SK-N-SH (cell line): ENCODE measurements at regions not wholly inside any gene's neighbourhood (a gene's known extent, or its start where the extent isn't known, plus 50 kb on each side); places are given as distances from the start of the nearest gene placed in this dataset.

ENCODE experiments used
- CTCF ChIA-PET: fragments of 300-600, 350-600 bp; formaldehyde crosslinking; extraction: SDS; loops from one replicate; lab custom pipeline; 2021; lab: Yijun Ruan, JAX
- POLR2A ChIA-PET: fragments of 350-600 bp; sonication (Branson Sonifier 250); formaldehyde crosslinking; extraction: SDS; loops from one replicate; lab custom pipeline; 2020; ENCODE audit warnings: antibody characterized with exemption, inconsistent platforms; lab: Yijun Ruan, JAX
- DNase-seq: peaks from one replicate; pipeline ENCODE4 v3.0.0; 2012
- H2AFZ ChIP-seq: fragments of 200-600 bp; sonication (generic); 2 replicates; pipeline ENCODE4 v1.8.1; 2016; ENCODE audit warnings: antibody characterized with exemption, mild to moderate bottlenecking, low read depth
- H3F3A ChIP-seq: fragments of 200-600 bp; sonication (generic); replicated peaks from 2 replicates; pipeline ENCODE3; 2016; ENCODE audit warnings: antibody characterized with exemption, mild to moderate bottlenecking; ENCODE audit not compliant: insufficient read depth
- H3K27ac ChIP-seq, 2 experiments: fragments of 200-500 bp in 1 of 2; fragments of 200-600 bp in 1 of 2; sonication (Bioruptor generic) in 1 of 2; sonication (generic), shearing (Covaris generic) in 1 of 2; 2 replicates each; pipeline versions ENCODE4 v1.5.1 to v1.6.1; 2014 to 2016; ENCODE audit warnings: low read depth in 2 of 2, inconsistent platforms in 1 of 2, low read length in 1 of 2, mild to moderate bottlenecking in 1 of 2, mixed read lengths in 1 of 2
- H3K27me3 ChIP-seq: fragments of 200-600 bp; sonication (generic), shearing (Covaris generic); 2 replicates; pipeline ENCODE4 v1.6.1; 2016; ENCODE audit warnings: mixed run types; ENCODE audit not compliant: insufficient read depth
- H3K36me3 ChIP-seq, 2 experiments: fragments of 200-500 bp in 1 of 2; fragments of 200-600 bp in 1 of 2; sonication (Bioruptor generic) in 1 of 2; sonication (generic) in 1 of 2; replicated peaks in 1 of 2; 2 replicates each; pipeline versions ENCODE3 to v1.5.1; 2014 to 2016; ENCODE audit warnings: low read length in 1 of 2, mild to moderate bottlenecking in 1 of 2; ENCODE audit not compliant: insufficient read depth in 2 of 2, control insufficient read depth in 1 of 2
- H3K4me1 ChIP-seq, 2 experiments: fragments of 200-500 bp in 1 of 2; fragments of 200-600 bp in 1 of 2; sonication (Bioruptor generic) in 1 of 2; sonication (generic), shearing (Covaris generic) in 1 of 2; 2 replicates each; pipeline versions ENCODE4 v1.5.1 to v1.6.1; 2014 to 2016; ENCODE audit warnings: low read depth in 1 of 2, low read length in 1 of 2, mixed run types in 1 of 2; ENCODE audit not compliant: insufficient read depth in 2 of 2, control insufficient read depth in 1 of 2
- H3K4me2 ChIP-seq: fragments of 200-600 bp; sonication (generic), shearing (Covaris generic); 2 replicates; pipeline ENCODE4 v1.6.1; 2017; ENCODE audit warnings: mixed run types
- H3K4me3 ChIP-seq, 2 experiments: fragments of 200-500 bp in 1 of 2; fragments of 200-600 bp in 1 of 2; sonication (Bioruptor generic) in 1 of 2; sonication (generic), shearing (Covaris generic) in 1 of 2; 2 replicates each; pipeline versions ENCODE4 v1.5.1 to v1.8.1; 2014 to 2016; ENCODE audit warnings: low read depth in 2 of 2, inconsistent platforms in 1 of 2, low read length in 1 of 2, mild to moderate bottlenecking in 1 of 2, mixed read lengths in 1 of 2, moderate library complexity in 1 of 2
- H3K79me2 ChIP-seq: fragments of 200-600 bp; sonication (generic); 2 replicates; pipeline ENCODE4 v1.8.1; 2017; ENCODE audit warnings: mild to moderate bottlenecking; ENCODE audit not compliant: insufficient read depth
- H3K9ac ChIP-seq: fragments of 200-600 bp; sonication (generic); 2 replicates; pipeline ENCODE4 v1.6.1; 2017; ENCODE audit warnings: mixed run types
- H3K9me2 ChIP-seq: fragments of 200-600 bp; sonication (generic); 2 replicates; pipeline ENCODE4 v1.6.1; 2017; ENCODE audit warnings: mixed run types
- H3K9me3 ChIP-seq: fragments of 200-600 bp; sonication (generic); 2 replicates; pipeline ENCODE4 v1.6.1; 2017; ENCODE audit warnings: mixed run types, mild to moderate bottlenecking, moderate library complexity
- H4K20me1 ChIP-seq: fragments of 200-600 bp; sonication (generic); 2 replicates; pipeline ENCODE4 v1.6.1; 2017; ENCODE audit warnings: mild to moderate bottlenecking, mixed run types; ENCODE audit not compliant: insufficient read depth
- ELF1 ChIP-seq: IDR thresholded peaks from 2 replicates; pipeline ENCODE4 v1.4.0; 2012
- FOSL2 ChIP-seq: IDR thresholded peaks from 2 replicates; pipeline ENCODE4 v1.4.0; 2012; ENCODE audit warnings: low read depth, mild to moderate bottlenecking, moderate library complexity, borderline replicate concordance
- FOXJ3 ChIP-seq: sonication (generic); formaldehyde crosslinking; IDR thresholded peaks from 2 replicates; pipeline ENCODE4 v1.5.1; 2020; ENCODE audit warnings: mild to moderate bottlenecking, missing genetic modification reagents
- FOXM1 ChIP-seq: IDR thresholded peaks from 2 replicates; pipeline ENCODE4 v1.4.0; 2012; ENCODE audit warnings: low read depth, mild to moderate bottlenecking
- GABPA ChIP-seq: IDR thresholded peaks from 2 replicates; pipeline ENCODE4 v1.4.0; 2012; ENCODE audit warnings: low read depth, mild to moderate bottlenecking
- NFIC ChIP-seq: IDR thresholded peaks from 2 replicates; pipeline ENCODE4 v1.4.0; 2012; ENCODE audit warnings: borderline replicate concordance
- NRF1 ChIP-seq: IDR thresholded peaks from 2 replicates; pipeline ENCODE4 v1.6.1; 2012; ENCODE audit warnings: low read depth, mild to moderate bottlenecking, low read length
- RFX5 ChIP-seq: IDR thresholded peaks from 2 replicates; pipeline ENCODE4 v1.6.1; 2012; ENCODE audit warnings: mild to moderate bottlenecking, improper control_type of control experiment, low read length
- RXRA ChIP-seq: IDR thresholded peaks from 2 replicates; pipeline ENCODE4 v1.4.0; 2012; ENCODE audit warnings: low read depth, mild to moderate bottlenecking, borderline replicate concordance
- TAF1 ChIP-seq: IDR thresholded peaks from 2 replicates; pipeline ENCODE4 v1.6.1; 2012; ENCODE audit warnings: low read depth, mild to moderate bottlenecking, low read length, moderate library complexity, borderline replicate concordance
- WGBS: methylation state at CpG from one replicate; pipeline ENCODE4 v1.1.6; 2017; ENCODE audit warnings: low lambda C conversion rate; 5-methylcytosine and 5-hydroxymethylcytosine counted together
- TF ChIP-seq, protein P1 (sequence below): fragments of 200-600 bp; sonication (generic); IDR thresholded peaks from 2 replicates; pipeline ENCODE4 v1.6.1; 2017; ENCODE audit warnings: antibody characterized with exemption, mild to moderate bottlenecking, moderate library complexity
- TF ChIP-seq, protein P2 (sequence below): IDR thresholded peaks from 2 replicates; pipeline ENCODE4 v1.4.0; 2012; ENCODE audit warnings: low read depth
- TF ChIP-seq, protein P3 (sequence below): IDR thresholded peaks from 2 replicates; pipeline ENCODE4; 2012

DNA sequence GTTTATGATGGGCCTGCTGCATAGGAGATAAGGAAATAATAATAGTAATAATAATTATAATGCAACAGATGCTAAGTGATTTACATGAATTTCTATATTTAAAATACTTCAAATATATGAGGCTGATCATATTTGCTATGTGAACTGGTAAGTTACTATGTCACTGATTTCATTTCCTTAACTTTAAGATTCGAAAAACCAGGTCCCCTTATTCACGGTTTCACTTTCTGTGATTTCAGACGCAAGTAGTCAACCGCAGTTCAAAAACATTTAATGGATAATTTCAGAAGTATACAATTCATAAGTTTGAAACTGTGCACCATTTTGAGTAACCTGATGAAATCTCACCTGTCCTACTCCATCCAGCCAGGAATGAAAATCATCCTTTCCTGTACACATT lies 1697.1 kb upstream of the LRRTM1 start:
- no peak overlapping the region for H3K4me2 ChIP-seq

DNA sequence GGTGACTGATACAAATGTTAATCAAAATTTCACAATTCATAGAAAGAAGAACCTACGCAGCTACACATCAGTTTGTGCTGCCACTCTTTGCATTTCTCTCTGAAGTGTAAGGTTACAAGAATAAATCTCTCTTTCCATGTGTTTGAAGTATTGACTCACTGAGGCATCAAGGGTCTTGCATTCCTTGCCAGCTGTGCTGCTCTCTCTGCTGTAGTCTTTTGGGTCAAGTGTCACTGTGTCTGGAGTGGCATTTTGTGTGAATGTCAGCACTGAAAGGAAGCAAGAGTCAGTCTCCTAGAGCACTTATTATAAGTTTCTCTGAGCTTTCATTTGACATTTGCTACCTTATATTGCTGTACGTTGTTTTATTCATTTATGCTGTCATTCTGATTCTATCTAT lies 1696.1 kb upstream of the LRRTM1 start:
- no peak overlapping the region for H3K9ac ChIP-seq
- ChIA-PET POLR2A (no interaction called here), CTCF (no interaction called here)
- DNase-seq, result no peak
- TF ChIP-seq NRF1, result no peak
- H3K79me2 ChIP-seq, result no peaks in the 10 kb centered on the region
- peaks cover 5% of the 10 kb centered on the region; the same call in 1 of the 2 replicates for H3K9me3 ChIP-seq
- no peaks in the 10 kb centered on the region for H3F3A ChIP-seq
- H3K4me3 ChIP-seq, result no peak overlapping the region
- no peaks in the 10 kb centered on the region for H3K27me3 ChIP-seq
- no peaks in the 10 kb centered on the region for H3K9me2 ChIP-seq
- H3K4me2 ChIP-seq, result no peak overlapping the region
- H2AFZ ChIP-seq, result no peak overlapping the region
- no peaks in the 10 kb centered on the region for H3K36me3 ChIP-seq
- H4K20me1 ChIP-seq, result no peaks in the 10 kb centered on the region
- no peak overlapping the region for H3K27ac ChIP-seq
- H3K4me1 ChIP-seq, result no peaks in the 10 kb centered on the region
- WGBS, result 5% methylated on average over 2 of the region's 2 CpGs

More for the DNA sequence above, 1697.1 kb upstream of the LRRTM1 start:
- H2AFZ ChIP-seq, result no peak overlapping the region
- CTCF ChIA-PET, result no interaction called here
- no peaks in the 10 kb centered on the region for H3K36me3 ChIP-seq
- no peak for TF ChIP-seq RXRA
- TF ChIP-seq GABPA, result no peak
- TF ChIP-seq TAF1, result no peak
- TF ChIP-seq ELF1, result no peak
- no peak for TF ChIP-seq NFIC
- TF ChIP-seq, protein P1, sequence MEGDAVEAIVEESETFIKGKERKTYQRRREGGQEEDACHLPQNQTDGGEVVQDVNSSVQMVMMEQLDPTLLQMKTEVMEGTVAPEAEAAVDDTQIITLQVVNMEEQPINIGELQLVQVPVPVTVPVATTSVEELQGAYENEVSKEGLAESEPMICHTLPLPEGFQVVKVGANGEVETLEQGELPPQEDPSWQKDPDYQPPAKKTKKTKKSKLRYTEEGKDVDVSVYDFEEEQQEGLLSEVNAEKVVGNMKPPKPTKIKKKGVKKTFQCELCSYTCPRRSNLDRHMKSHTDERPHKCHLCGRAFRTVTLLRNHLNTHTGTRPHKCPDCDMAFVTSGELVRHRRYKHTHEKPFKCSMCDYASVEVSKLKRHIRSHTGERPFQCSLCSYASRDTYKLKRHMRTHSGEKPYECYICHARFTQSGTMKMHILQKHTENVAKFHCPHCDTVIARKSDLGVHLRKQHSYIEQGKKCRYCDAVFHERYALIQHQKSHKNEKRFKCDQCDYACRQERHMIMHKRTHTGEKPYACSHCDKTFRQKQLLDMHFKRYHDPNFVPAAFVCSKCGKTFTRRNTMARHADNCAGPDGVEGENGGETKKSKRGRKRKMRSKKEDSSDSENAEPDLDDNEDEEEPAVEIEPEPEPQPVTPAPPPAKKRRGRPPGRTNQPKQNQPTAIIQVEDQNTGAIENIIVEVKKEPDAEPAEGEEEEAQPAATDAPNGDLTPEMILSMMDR, result no peak
- TF ChIP-seq FOXJ3 (CRISPR knock-in tag), result no peak
- TF ChIP-seq, protein P2, sequence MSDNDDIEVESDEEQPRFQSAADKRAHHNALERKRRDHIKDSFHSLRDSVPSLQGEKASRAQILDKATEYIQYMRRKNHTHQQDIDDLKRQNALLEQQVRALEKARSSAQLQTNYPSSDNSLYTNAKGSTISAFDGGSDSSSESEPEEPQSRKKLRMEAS, result no peak
- TF ChIP-seq FOXM1, result no peak
- TF ChIP-seq RFX5, result no peak
- TF ChIP-seq, protein P3, sequence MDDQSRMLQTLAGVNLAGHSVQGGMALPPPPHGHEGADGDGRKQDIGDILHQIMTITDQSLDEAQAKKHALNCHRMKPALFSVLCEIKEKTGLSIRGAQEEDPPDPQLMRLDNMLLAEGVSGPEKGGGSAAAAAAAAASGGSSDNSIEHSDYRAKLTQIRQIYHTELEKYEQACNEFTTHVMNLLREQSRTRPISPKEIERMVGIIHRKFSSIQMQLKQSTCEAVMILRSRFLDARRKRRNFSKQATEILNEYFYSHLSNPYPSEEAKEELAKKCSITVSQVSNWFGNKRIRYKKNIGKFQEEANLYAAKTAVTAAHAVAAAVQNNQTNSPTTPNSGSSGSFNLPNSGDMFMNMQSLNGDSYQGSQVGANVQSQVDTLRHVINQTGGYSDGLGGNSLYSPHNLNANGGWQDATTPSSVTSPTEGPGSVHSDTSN, result no peak
- no peak for TF ChIP-seq FOSL2
- TF ChIP-seq, all 33 proteins: peak for 0
- Histone ChIP-seq H3K27me3 (no peaks in the 10 kb centered on the region), H4K20me1 (no peaks in the 10 kb centered on the region), H3K9ac (no peak overlapping the region), H3K4me3 (no peak overlapping the region), H3K9me3 (peaks cover 5% of the 10 kb centered on the region; the same call in 1 of the 2 replicates), H3K4me1 (no peaks in the 10 kb centered on the region), H3F3A (no peaks in the 10 kb centered on the region), H3K9me2 (no peaks in the 10 kb centered on the region), H3K27ac (no peak overlapping the region), H3K79me2 (no peaks in the 10 kb centered on the region)
- no peak for DNase-seq
- WGBS, result 16% methylated on average over 4 of the region's 4 CpGs
- POLR2A ChIA-PET, result no interaction called here
